RWPE1 (cell line): ENCODE measurements at regions not wholly inside any gene's neighbourhood (a gene's known extent, or its start where the extent isn't known, plus 50 kb on each side); places are given as distances from the start of the nearest gene placed in this dataset.

Source experiments
- CTCF ChIA-PET: fragments of 350-600 bp; sonication (Branson Sonifier 250); formaldehyde crosslinking; extraction: SDS; loops from one replicate; lab custom pipeline; 2021; lab: Yijun Ruan, JAX
- POLR2A ChIA-PET: fragments of 400-600 bp; formaldehyde crosslinking; extraction: SDS; loops from one replicate; lab custom pipeline; 2020; ENCODE audit warnings: antibody characterized with exemption; ENCODE audit not compliant: low non-redundant PET; lab: Yijun Ruan, JAX
- DNase-seq: peaks from one replicate; pipeline ENCODE4 v3.0.0; 2012; ENCODE audit warnings: low spot score
- H3K27ac ChIP-seq: fragments of 450-650 bp; 2 replicates; pipeline ENCODE4 v1.5.1; 2017
- CTCF ChIP-seq: fragments of 450-650 bp; conservative IDR thresholded peaks from 2 replicates; pipeline ENCODE4 v1.5.1; 2017; ENCODE audit warnings: low read depth, mild to moderate bottlenecking

GRCh38 chr2:2940702-2941101 lies 436.9 kb downstream of the EIPR1 start:
- no peak for TF ChIP-seq CTCF

GRCh38 chr2:2940061-2940460 lies 437.6 kb downstream of the EIPR1 start:
- no peak for DNase-seq
- TF ChIP-seq CTCF = no peak
- no peak overlapping the region for H3K27ac ChIP-seq
- ChIA-PET POLR2A (no interaction called here), CTCF (no interaction called here)

More at GRCh38 chr2:2940702-2941101, 436.9 kb downstream of the EIPR1 start:
- DNase-seq = no peak
- ChIA-PET POLR2A (no interaction called here), CTCF (no interaction called here)
- H3K27ac ChIP-seq = no peak overlapping the region

GRCh38 chr2:2939078-2939795 lies 438.4 kb downstream of the EIPR1 start:
- POLR2A ChIA-PET = no interaction called here
- no peak overlapping the region for H3K27ac ChIP-seq
- CTCF ChIA-PET = no interaction called here
- TF ChIP-seq CTCF = no peak
- no peak for DNase-seq

- no peak for TF ChIP-seq CTCF
- CTCF ChIA-PET = no interaction called here
- H3K27ac ChIP-seq = no peak overlapping the region
- no peak for DNase-seq
- POLR2A ChIA-PET = no interaction called here
These were observed 439.1 kb downstream of the EIPR1 start for GRCh38 chr2:2938481-2938880.

GRCh38 chr2:2935445-2936149 lies 442.0 kb downstream of the EIPR1 start:
- no peak overlapping the region for H3K27ac ChIP-seq
- DNase-seq = no peak
- TF ChIP-seq CTCF = no peak
- CTCF ChIA-PET = no interaction called here
- POLR2A ChIA-PET = no interaction called here

- TF ChIP-seq CTCF = no peak
- H3K27ac ChIP-seq = no peak overlapping the region
- DNase-seq = no peak
- ChIA-PET CTCF (no interaction called here), POLR2A (no interaction called here)
These were observed 444.2 kb downstream of the EIPR1 start for GRCh38 chr2:2933426-2933825.
